HG02623 (cell line): ENCODE measurements at regions not wholly inside any gene's neighbourhood (a gene's known extent, or its start where the extent isn't known, plus 50 kb on each side); places are given as distances from the start of the nearest gene placed in this dataset.

Experiments used
- ATAC-seq: cut with Tn5 transposase; IDR thresholded peaks from one replicate; pipeline ENCODE4 v1.9.1; 2021; ENCODE audit warnings: moderate library complexity; ENCODE audit not compliant: unreplicated experiment

DNA sequence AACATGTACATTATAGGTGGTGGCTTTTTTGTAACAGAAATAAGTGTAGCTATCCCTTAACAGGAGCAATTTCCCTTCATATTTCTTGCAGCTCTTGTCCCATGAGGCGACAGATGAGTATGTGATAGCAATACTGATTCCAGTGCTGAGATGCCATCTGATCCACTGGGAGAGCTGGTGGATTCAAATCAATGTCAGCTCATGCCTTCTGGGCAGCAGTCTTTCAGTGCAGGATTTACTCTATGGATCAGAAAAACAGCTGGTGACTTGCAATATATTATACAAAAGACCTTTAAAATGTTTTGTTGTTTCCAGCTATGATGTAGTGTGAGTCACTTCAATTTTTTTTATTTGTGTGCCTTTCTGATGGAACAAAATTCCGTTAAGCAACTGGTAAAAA lies 259.9 kb upstream of the SASH1 start:
- no peak for ATAC-seq

DNA sequence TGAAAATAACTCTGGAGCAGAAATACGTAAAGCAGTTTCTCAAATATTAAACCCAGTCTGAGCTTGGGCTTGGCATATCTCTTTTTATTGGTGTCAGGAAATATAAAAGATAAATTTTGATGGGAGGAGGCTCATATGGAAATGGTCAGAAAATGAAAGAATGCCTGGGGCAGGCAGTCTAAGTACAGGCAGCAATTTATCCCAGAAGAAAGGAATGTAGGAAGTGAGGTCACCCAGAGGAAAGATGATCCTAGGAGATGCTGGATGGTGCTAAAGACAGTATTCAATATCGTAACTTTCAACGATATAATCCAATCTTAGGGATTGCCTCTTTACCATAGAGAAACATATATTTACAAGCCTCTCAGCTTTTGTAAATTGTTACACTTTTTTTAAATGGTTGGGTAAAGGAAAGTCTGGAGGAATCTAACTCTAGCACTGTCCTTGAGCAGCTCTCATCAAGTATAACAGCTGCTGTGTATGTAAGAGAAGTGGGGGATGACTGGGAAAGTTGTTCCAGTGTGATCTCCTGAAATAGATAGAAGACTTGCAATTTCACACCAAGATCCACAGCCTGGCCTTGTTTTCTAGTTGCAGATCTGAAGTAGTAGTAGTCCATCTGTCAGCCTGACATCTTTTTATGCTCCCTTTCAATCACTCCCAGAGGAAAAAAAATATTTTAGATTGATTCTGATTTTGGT lies 256.9 kb upstream of the SASH1 start:
- ATAC-seq: no peak

DNA sequence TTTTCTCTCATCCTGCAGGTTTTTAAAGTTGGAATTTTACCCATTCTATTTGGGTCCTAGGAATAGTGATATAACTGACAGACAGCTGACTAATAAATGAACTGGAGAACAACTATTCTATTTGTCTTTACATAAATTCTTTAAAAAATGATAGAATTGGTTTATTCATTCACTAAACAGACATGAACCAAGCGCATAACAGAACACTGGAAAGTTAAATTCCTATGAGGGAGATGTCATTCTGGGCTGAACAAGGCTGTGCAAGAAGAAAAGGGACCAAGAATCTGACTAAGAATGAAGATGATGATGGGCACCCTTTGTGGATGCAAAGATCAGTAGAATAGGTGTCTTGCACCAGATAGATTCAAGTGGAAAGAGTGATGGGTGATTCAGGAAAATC lies 256.3 kb upstream of the SASH1 start:
- no peak for ATAC-seq

DNA sequence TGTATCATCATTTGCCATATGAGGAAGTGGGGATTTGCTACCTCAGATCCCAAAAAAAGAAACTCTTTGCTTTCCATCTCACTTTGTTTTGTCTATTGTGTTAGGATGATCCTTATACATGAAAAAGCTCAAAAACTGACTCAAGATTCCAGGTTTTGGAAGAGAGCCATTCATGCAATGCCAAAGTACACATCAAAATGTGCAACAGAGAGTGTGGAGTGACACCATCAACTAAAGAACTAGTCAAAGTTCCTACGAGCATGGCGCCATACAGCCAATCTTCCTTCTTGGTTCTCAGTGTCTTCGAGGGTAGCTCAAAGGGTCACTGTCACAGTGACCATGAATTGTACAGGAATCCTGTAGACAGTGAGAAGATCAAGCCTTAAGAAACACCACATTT lies 255.8 kb upstream of the SASH1 start:
- ATAC-seq: no peak

DNA sequence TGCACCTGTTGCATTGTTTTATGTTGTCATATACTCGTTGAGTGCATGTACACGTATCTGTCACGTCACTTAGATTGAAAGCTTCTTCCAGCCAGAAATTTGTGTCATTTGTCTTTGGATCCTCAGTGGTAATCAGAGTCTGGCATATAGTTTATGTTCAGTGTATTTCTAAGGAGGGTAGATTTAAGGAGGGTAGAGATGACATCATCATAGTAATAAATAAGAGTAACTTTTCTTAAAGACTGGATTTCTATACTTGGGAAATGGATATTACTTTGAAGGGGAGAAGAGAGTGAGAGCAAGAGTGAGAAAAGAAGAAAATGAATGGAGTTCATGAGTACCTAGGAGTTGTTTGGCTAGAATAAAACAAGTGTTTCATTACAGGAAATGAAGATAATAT lies 255.0 kb upstream of the SASH1 start:
- no peak for ATAC-seq

DNA sequence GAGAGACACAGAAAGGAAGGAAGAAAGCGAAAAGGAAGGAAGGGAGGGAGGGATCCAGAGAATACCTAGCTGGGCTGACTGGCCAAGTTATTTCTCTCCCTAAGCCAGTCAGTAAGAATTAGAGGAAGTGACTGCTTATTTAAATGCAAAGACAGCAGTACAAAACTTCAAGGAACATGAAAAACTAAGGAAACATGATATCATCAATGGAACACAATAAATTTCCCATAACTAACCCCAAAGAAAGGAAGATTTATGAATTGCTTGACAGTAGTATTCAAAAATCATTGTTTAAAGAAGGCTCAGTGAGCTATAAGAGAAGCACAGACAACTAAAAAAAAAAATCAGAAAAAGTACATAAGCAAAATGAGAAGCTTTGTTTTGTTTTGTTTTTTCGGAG lies 252.3 kb upstream of the SASH1 start:
- ATAC-seq: no peak

DNA sequence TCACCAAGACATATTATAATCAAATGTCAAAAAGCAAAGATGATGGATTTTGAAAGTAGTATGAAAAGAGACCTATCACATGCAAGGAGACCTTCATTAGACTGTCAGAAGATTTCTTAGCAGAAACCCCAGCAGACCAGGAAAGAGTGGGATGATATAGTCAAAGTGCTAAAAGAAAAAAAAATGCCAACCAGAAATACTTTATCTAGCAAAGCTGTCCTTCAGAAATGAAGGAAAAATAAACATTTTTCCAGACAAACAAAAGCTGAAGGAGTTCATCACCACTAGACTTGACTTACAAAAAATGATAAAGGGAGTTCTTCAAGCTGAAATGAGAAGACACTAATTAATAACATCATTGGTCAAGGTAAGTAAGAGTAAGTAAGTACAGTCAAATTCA lies 251.2 kb upstream of the SASH1 start:
- ATAC-seq: no peak

DNA sequence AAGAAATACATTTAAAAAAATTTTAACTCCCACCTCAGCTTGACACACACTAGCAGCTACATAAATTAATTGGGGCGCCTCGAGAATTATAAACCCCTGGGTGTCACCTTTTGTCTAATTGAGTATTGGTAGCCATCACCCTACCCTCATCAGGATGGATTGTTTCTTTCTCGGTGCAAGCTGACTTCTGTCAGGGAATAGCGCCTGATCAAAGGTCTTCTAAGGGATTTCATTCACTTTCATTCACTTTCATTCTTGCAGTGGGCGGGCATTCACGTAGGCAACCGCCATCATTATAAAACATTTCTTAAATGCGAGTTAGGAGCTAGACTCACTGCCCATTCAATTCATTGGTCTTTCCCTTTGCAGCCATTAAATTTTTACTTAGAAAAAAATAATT lies 239.2 kb upstream of the SASH1 start:
- no peak for ATAC-seq

DNA sequence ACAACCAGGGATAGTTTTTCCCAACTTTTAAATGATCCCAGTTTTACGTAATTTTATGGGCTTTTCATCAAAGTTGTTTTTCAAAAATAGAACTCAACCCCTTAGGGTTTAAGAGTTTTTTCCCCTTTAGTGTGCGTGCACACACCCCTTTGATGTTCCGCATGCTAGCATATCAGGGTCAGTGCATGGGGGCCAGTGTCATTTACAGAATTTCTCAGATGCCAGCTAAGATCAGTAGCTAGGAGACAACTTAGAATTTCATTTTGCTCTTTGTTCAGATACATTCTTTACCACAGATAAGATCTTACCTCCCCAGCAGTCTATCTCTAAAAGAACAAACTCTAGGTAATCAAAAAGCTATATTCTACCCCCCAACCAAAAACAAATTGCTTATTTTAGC lies 238.5 kb upstream of the SASH1 start:
- ATAC-seq: no peak

DNA sequence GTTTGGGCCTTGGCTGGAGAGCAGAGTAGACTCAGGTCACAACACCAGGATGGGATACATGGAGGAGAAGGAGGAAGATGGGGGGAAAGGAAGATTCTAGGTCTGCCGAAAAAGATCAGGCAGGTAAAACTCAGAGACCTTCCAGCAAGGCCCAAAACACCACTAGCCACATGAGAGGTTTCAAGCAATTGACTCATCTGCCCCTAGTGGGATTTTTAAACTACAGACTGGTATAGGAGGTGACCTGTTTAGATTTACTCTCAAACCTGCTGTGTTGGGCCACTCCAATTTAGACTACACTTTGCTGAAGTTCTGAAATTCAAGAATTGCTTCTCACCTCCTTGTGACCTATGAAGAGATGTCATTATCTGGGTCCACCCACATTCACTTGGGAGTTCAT lies 236.9 kb upstream of the SASH1 start:
- no peak for ATAC-seq

DNA sequence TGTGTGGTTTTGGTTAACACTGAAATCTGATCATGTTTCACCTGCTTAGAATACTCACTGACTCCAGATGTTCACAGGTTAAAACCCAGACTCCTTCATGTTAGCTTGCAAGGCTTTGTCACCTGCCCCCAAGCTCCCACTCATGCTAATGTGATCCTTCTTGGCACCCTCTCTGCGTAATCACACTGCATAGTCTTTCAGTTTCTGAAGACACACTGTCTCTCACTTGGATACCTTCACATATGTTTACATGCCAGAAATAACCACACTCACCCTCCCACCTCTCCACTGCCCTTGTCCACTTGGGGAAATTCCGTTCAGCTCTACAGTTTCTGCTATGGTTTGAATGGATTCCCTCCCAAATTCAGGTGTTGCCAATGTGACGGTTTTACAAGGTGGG lies 234.7 kb upstream of the SASH1 start:
- ATAC-seq: no peak

DNA sequence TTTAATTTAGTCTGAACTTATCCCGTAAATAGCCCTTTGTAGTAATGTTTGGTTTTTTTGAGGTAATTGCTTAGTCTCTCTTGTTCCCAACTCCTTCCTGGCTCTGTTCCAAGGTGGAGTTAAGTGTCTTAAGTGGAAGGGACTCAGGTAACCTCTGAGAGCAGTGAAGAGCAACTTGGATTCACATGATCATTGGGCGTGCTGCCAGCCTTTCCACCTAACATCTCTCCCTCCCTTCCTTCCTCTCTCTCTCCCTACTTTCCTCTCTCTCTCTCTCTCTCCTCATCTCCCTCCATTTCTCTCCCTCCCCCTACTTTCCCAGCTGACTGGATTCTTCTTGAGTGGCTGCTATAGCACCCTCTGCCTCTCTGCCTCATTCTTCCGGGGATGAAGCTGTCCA lies 232.9 kb upstream of the SASH1 start:
- no peak for ATAC-seq

DNA sequence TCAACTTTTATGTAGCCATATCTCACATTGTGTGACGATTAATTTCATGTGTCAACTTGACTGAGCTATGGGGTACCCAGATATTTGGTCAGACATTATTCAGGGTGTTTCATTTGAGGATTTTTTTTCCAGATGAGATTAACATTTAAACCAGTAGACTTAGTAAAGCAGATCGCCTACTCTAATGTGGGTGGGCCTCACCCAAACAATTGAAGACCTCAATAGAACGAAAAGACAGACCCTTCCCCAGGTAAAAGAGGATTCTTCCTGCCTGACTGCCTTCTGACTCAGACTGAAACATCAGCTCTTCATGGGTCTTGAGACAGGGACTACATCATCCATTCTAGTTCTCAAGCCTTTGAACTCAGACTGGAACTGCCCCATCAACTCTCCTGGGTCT lies 231.7 kb upstream of the SASH1 start:
- no peak for ATAC-seq

DNA sequence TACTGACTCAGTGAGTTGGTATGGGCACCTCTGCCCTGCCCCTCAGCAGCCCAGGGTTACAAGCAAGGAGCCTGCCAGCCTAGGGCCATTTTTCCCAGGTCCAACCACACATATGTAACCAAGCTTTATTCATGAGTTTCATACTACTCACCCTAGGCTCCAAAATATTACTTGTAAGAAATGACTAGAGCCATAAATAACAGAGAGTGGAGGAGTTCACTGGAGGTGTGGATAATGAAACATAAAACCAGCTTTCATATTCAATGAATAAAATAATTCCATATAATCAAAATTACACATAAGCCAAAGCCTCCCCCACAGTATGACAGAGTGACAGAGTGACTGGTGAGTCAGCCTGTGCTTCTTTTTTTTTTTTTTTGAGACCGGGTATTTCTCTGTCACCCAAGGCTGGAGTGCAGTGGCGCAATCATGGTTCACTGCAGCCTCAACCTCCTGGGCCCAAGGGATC lies 229.8 kb upstream of the SASH1 start:
- ATAC-seq: no peak

DNA sequence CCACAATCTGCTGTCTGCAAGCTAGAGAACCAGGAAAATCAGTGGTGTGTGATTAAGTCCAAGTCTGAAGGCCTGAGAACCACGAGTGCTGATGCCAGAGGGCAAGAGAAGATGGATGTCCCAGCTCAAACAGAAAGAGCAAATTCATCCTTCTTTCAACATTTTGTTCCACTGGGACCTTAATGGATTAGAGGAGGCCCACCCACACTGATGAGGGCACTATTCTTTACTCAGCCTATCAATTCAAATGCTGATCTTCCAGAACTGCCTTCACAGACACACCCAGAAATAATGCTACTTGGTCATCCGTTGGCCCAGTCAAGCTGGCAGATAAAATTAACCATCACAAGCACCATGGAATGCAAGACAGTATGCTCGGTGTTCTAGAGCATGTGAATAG lies 226.6 kb upstream of the SASH1 start:
- ATAC-seq: no peak

DNA sequence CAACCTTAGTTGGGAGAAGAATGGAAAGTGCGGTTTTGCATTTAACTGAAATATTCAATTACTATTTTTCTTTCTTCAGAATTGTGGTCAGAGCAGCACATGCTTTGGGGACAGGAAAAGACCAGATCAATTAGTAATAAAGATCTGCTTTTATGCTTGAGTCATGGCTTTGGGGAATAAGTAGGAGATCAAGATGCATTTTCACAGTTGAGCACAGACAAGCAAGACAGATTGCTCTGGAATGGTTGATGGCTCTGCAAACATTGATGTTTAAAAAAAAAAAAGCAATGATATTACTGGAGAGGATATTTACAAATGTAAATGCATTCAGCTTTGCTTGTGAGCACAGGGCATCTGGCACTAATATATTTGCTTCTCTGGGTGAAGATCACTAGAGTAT lies 224.4 kb upstream of the SASH1 start:
- no peak for ATAC-seq

DNA sequence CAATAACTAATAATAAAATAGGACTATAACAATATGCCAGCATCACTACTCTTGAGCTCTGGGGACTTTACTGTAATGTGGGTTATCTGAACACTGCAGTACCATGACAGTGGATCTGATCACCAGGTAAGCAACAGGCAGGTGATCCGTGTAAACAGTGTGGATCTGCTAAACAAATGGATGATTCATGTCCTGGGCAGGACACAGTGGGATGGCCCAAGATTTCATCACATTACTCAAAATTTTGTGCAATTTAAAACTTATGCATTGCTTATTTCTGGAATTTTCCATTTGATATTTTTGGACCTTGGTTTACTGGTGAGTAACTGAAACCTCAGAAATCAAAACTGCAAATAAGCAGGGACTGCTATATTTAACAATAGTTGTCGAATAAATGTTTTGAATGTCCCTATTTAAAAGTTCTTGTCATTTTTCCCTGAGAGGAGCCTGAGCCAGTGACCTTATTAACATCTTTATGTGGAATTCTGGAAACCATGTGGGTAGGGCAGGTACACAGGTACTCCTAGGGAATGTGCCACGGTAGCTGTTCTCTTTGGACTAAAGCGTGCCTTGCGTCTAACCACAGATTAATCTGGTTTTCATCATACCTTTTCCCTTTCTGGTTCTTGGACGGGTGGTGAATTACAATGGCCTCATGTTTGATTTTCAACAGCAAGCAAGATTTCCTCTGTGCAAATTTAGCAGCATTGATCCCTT lies 214.5 kb upstream of the SASH1 start:
- no peak for ATAC-seq

DNA sequence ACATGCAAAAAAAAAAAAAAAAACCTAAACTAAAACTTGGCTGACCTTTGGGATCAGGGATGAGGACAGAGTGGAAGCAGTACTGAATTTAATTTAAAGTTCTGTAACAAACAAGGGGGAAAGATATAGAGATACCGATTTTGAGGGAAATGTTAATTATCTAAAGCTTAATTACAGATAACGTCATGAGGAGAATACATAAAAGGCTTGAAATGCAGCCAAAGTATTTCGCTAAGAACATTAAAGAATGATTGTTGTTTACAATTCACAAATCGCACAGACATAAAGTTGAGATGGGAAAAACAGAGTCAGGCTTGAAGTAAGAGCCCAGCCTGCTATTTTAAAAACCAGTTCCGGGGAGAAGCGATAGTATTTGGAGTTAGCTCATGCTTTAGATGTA lies 208.0 kb upstream of the SASH1 start:
- ATAC-seq: no peak

DNA sequence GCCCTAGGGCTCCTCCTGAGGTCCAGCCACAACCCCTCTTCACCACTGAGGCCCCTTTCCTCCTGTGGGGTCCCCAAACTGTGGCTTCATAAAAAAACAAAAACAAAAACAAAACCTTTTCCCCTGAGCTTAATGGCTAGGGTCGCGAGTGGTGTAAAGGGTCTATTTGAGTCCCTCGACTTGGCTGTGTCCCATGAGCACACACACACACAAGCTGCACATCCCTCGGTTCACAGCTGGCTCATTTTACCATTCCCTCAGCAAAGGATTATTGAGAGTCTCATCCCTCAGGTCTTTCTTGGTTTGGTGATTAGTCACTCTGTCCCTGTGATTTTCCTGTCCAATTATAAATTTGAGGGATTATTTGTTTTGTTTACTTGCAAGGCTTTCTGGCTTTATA lies 206.1 kb upstream of the SASH1 start:
- ATAC-seq: no peak

DNA sequence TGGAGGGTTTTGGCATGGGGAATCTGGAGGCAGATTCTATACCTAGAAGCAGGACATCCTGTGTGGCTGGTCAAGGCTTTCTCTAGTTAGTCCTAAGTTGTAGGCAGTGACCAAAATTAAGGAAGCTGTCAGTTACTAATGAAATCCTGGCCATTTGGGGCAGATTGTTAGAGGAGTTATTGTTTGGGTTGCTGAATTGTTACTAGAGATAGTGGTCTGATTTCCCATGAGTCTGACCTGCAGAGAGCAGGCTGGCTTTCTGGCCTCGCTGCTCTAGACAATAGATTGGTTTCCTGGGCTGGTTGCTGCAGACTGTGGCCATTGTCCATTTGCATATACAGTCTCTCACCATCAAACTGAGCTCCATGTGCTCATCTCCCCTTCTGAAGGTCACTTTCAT lies 205.0 kb upstream of the SASH1 start:
- no peak for ATAC-seq

DNA sequence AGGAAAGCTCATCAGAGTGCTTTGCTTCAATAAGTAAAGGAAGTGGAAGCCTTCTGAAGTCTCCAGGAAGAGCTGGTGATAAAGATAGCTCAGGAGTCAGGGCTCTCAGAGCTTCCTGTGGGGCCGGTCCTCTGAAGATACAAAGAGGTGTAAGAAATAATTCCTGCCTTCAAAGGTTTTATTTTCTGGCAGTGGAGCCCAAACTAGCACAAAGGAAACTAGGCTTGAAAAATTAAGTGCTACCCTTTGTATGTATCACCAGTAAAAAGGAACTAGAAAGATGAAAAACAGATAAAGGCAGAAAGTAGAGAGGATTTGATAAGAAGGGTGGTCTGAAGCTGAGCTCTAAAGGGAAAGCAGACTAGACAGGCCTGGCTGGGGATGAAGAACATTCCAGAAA lies 204.1 kb upstream of the SASH1 start:
- ATAC-seq: no peak

DNA sequence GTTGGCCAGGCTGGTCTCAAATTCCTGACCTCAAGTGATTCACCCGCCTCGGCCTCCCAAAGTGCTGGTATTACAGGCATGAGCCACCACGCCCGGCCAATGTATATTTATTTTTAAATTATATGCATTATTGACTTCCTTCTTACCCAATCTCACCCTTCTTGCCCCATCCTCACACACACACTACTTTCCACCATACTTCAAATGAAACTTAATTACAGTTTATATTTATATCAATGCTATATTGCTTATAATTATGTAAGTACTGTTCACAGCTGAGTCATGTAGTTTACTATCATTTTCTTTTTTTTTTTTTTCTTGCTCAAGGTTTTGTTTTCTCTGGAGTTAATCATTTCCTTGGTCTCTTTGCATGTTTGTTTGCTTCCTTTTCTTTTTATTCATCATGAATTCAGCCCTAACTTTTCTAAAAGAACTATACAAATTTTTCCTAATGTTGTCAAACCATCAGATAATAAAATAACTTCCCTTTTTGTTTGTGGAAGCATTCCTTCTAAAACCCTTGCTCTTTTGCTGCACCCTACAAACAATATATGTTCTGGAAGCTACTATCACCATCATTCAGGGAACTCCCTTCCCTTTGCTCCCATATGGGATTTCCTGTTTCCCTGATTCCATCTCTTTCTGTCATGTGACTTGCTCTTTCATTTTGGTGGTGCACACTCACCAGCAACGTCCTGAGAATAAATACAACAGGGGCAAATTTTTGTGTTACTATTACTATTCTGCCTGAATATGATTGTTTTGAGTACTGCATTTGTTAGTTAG lies 201.7 kb upstream of the SASH1 start:
- no peak for ATAC-seq
